WERI-Rb-1 (cell line): ENCODE measurements at regions not wholly inside any gene's neighbourhood (a gene's known extent, or its start where the extent isn't known, plus 50 kb on each side); places are given as distances from the start of the nearest gene placed in this dataset.

Experiments used
- DNase-seq: peaks from one replicate; pipeline ENCODE4 v3.0.0-alpha.2; 2020
- H3K27ac ChIP-seq: fragments of 250-450 bp; sonication (Bioruptor Pico); 2 replicates; pipeline ENCODE4 v1.5.1; 2020; ENCODE audit warnings: mild to moderate bottlenecking, moderate library complexity
- H3K27me3 ChIP-seq: fragments of 250-450 bp; sonication (Bioruptor Pico); 2 replicates; pipeline ENCODE4 v1.5.1; 2021; ENCODE audit warnings: mild to moderate bottlenecking, low read depth, moderate library complexity; ENCODE audit not compliant: insufficient read depth, severe bottlenecking
- H3K36me3 ChIP-seq: fragments of 250-450 bp; sonication (Bioruptor Pico); 2 replicates; pipeline ENCODE4 v1.5.1; 2020; ENCODE audit warnings: mild to moderate bottlenecking, moderate library complexity
- H3K4me3 ChIP-seq: 2 replicates; pipeline ENCODE4 v1.5.1; 2011; ENCODE audit warnings: low read depth, mild to moderate bottlenecking, control low read depth, low read length
- H3K9me3 ChIP-seq: fragments of 250-450 bp; sonication (Bioruptor Pico); 2 replicates; pipeline ENCODE4 v1.5.1; 2021; ENCODE audit warnings: mild to moderate bottlenecking, moderate library complexity; ENCODE audit not compliant: severe bottlenecking
- CTCF ChIP-seq: IDR thresholded peaks from 2 replicates; pipeline ENCODE4 v1.5.1; 2011; ENCODE audit warnings: low read depth, mild to moderate bottlenecking, control low read depth, inconsistent platforms, low read length

GRCh38 chr5:60487476-60487875 lies 212.5 kb downstream of the DEPDC1B start:
- DNase-seq, result no peak
- TF ChIP-seq CTCF, result no peak
- no peaks in the 10 kb centered on the region for H3K9me3 ChIP-seq
- peak overlapping the region; percentile 11 for H3K27ac ChIP-seq
- H3K4me3 ChIP-seq, result peak overlapping the region; percentile 44
- H3K27me3 ChIP-seq, result no peaks in the 10 kb centered on the region
- H3K36me3 ChIP-seq, result no peaks in the 10 kb centered on the region

GRCh38 chr5:60485361-60485760 lies 214.6 kb downstream of the DEPDC1B start:
- TF ChIP-seq CTCF, result no peak
- Histone ChIP-seq H3K9me3 (no peaks in the 10 kb centered on the region), H3K4me3 (no peak overlapping the region), H3K36me3 (no peaks in the 10 kb centered on the region), H3K27me3 (no peaks in the 10 kb centered on the region), H3K27ac (no peak overlapping the region)
- no peak for DNase-seq

- Histone ChIP-seq H3K27ac (no peak overlapping the region), H3K9me3 (no peaks in the 10 kb centered on the region), H3K27me3 (no peaks in the 10 kb centered on the region), H3K36me3 (no peaks in the 10 kb centered on the region), H3K4me3 (no peak overlapping the region)
- TF ChIP-seq CTCF, result no peak
- DNase-seq, result no peak
These were observed 216.9 kb downstream of the DEPDC1B start for GRCh38 chr5:60483050-60483449.

- no peak for DNase-seq
These were observed 217.7 kb downstream of the DEPDC1B start for GRCh38 chr5:60482301-60482700.

GRCh38 chr5:60479542-60479941 lies 220.4 kb downstream of the DEPDC1B start:
- H3K27me3 ChIP-seq, result no peaks in the 10 kb centered on the region
- no peak for TF ChIP-seq CTCF
- H3K9me3 ChIP-seq, result no peaks in the 10 kb centered on the region
- H3K36me3 ChIP-seq, result no peaks in the 10 kb centered on the region
- DNase-seq, result no peak
- no peak overlapping the region for H3K27ac ChIP-seq
- H3K4me3 ChIP-seq, result no peak overlapping the region

More at GRCh38 chr5:60482301-60482700, 217.7 kb downstream of the DEPDC1B start:
- Histone ChIP-seq H3K4me3 (no peak overlapping the region), H3K36me3 (no peaks in the 10 kb centered on the region), H3K27ac (no peak overlapping the region), H3K27me3 (no peaks in the 10 kb centered on the region), H3K9me3 (no peaks in the 10 kb centered on the region)
- TF ChIP-seq CTCF, result no peak

GRCh38 chr5:60477849-60478248 lies 222.1 kb downstream of the DEPDC1B start:
- Histone ChIP-seq H3K9me3 (no peaks in the 10 kb centered on the region), H3K36me3 (no peaks in the 10 kb centered on the region), H3K4me3 (no peak overlapping the region), H3K27me3 (no peaks in the 10 kb centered on the region), H3K27ac (no peak overlapping the region)
- DNase-seq, result no peak
- no peak for TF ChIP-seq CTCF
